Transverse colon (tissue), 3 donors: ENCODE measurements at regions not wholly inside any gene's neighbourhood (a gene's known extent, or its start where the extent isn't known, plus 50 kb on each side); places are given as distances from the start of the nearest gene placed in this dataset.

Source experiments
- EP300 ChIP-seq: sonication (generic); formaldehyde crosslinking; IDR thresholded peaks from one replicate; pipeline ENCODE4 v1.6.1; 2017; ENCODE audit warnings: antibody characterized with exemption, low read depth
- POLR2AphosphoS5 ChIP-seq, 3 donors: sonication (generic); formaldehyde crosslinking; IDR thresholded peaks; one replicate each; pipeline ENCODE4 v1.6.1; 2016; ENCODE audit warnings: antibody characterized with exemption in 3 of 3

- no peak for TF ChIP-seq POLR2AphosphoS5 (IDR thresholded peaks at IDR 0.05)
- no peak for TF ChIP-seq EP300
Measured at GRCh38 chr17:52828621-52829020, 670.1 kb upstream of the CA10 start.
